Osteocyte (in vitro differentiated cells): ENCODE measurements at regions not wholly inside any gene's neighbourhood (a gene's known extent, or its start where the extent isn't known, plus 50 kb on each side); places are given as distances from the start of the nearest gene placed in this dataset.

ENCODE experiments used
- DNase-seq: peaks from one replicate; pipeline ENCODE4 v3.0.0; 2021; ENCODE audit warnings: mixed read lengths; ENCODE audit not compliant: unreplicated experiment; ENCODE audit errors: extremely low spot score
- H3K27ac Mint-ChIP-seq: one replicate; pipeline ENCODE4 v1.8.0; 2021; ENCODE audit warnings: mild to moderate bottlenecking, mixed read lengths; ENCODE audit not compliant: unreplicated experiment
- H3K27me3 Mint-ChIP-seq: one replicate; pipeline ENCODE4 v1.8.0; 2021; ENCODE audit warnings: mixed read lengths; ENCODE audit not compliant: unreplicated experiment
- H3K36me3 Mint-ChIP-seq: one replicate; pipeline ENCODE4 v1.8.0; 2021; ENCODE audit warnings: mixed read lengths; ENCODE audit not compliant: unreplicated experiment
- H3K4me1 Mint-ChIP-seq: one replicate; pipeline ENCODE4 v1.8.0; 2021; ENCODE audit warnings: mixed read lengths; ENCODE audit not compliant: unreplicated experiment
- H3K4me3 Mint-ChIP-seq: one replicate; pipeline ENCODE4 v1.8.0; 2021; ENCODE audit warnings: mild to moderate bottlenecking, moderate library complexity, mixed read lengths; ENCODE audit not compliant: unreplicated experiment
- H3K9me3 Mint-ChIP-seq: one replicate; pipeline ENCODE4 v1.8.0; 2021; ENCODE audit warnings: mixed read lengths; ENCODE audit not compliant: unreplicated experiment
- CTCF ChIP-seq: fragments of 200-600 bp; sonication (generic); IDR thresholded peaks from 2 replicates; pipeline ENCODE4 v1.5.0; 2021; ENCODE audit warnings: antibody characterized with exemption, mild to moderate bottlenecking, moderate library complexity

- Mint-ChIP-seq H3K4me1 (no peaks in the 10 kb centered on the region), H3K36me3 (no peaks in the 10 kb centered on the region), H3K4me3 (no peak overlapping the region), H3K27ac (no peak overlapping the region), H3K27me3 (no peaks in the 10 kb centered on the region), H3K9me3 (peaks cover 26% of the 10 kb centered on the region)
- no peak for DNase-seq
- no peak for TF ChIP-seq CTCF
These were observed 1062.4 kb downstream of the AGBL1 start for GRCh38 chr15:87142096-87142495.

GRCh38 chr15:87135109-87135508, 1055.4 kb downstream of the AGBL1 start:
- Mint-ChIP-seq H3K27me3 (no peaks in the 10 kb centered on the region), H3K4me3 (no peak overlapping the region), H3K4me1 (no peaks in the 10 kb centered on the region), H3K27ac (no peak overlapping the region), H3K9me3 (peaks cover 22% of the 10 kb centered on the region), H3K36me3 (no peaks in the 10 kb centered on the region)
- no peak for TF ChIP-seq CTCF
- DNase-seq: no peak

- DNase-seq: no peak
- TF ChIP-seq CTCF: no peak
- no peaks in the 10 kb centered on the region for H3K4me1 Mint-ChIP-seq
- H3K27me3 Mint-ChIP-seq: no peaks in the 10 kb centered on the region
- H3K9me3 Mint-ChIP-seq: peaks cover 28% of the 10 kb centered on the region
- no peak overlapping the region for H3K4me3 Mint-ChIP-seq
- no peak overlapping the region for H3K27ac Mint-ChIP-seq
- no peaks in the 10 kb centered on the region for H3K36me3 Mint-ChIP-seq
These were observed 1054.0 kb downstream of the AGBL1 start for GRCh38 chr15:87133704-87134103.

GRCh38 chr15:87131067-87131466, 1051.4 kb downstream of the AGBL1 start:
- H3K27ac Mint-ChIP-seq: no peak overlapping the region
- no peaks in the 10 kb centered on the region for H3K36me3 Mint-ChIP-seq
- DNase-seq: no peak
- H3K9me3 Mint-ChIP-seq: peaks cover 43% of the 10 kb centered on the region
- H3K4me1 Mint-ChIP-seq: no peaks in the 10 kb centered on the region
- no peaks in the 10 kb centered on the region for H3K27me3 Mint-ChIP-seq
- no peak for TF ChIP-seq CTCF
- H3K4me3 Mint-ChIP-seq: no peak overlapping the region

GRCh38 chr15:87129916-87130315, 1050.2 kb downstream of the AGBL1 start:
- peaks cover 48% of the 10 kb centered on the region for H3K9me3 Mint-ChIP-seq
- DNase-seq: no peak
- no peak overlapping the region for H3K4me3 Mint-ChIP-seq
- no peaks in the 10 kb centered on the region for H3K36me3 Mint-ChIP-seq
- H3K4me1 Mint-ChIP-seq: no peaks in the 10 kb centered on the region
- no peaks in the 10 kb centered on the region for H3K27me3 Mint-ChIP-seq
- no peak overlapping the region for H3K27ac Mint-ChIP-seq
- no peak for TF ChIP-seq CTCF
